ENCODE measurements at regions not wholly inside any gene's neighbourhood (a gene's known extent, or its start where the extent isn't known, plus 50 kb on each side); places are given as distances from the start of the nearest gene placed in this dataset.

DNA sequence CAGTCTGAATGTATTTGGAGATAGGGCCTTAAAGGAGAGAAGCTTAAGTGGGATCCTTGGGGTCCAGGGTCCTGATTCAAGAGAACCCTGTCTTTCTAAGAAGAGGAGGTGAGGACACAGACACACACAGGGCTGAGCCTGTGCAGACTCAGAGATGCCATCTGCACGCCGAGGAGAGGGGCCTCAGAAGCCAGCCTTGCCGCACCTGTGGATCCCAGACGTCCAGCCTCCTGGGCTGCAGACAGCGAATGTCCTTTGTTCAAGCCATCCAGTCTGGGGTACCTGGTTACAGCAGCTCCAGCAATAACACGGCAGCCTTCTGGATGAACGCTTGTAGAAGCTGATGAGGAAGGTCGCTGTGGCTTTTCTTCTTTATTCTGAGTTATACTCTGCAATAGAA, 1086.1 kb downstream of the BRD1 start:
- Histone ChIP-seq H3K4me3 (replicated peaks in 1 of 3; ENCODE audit: insufficient read depth in 1 of 3, low read depth in 2 of 3, low read length in 3 of 3) (no peak overlapping the region), H3K36me3 (replicated peaks in 1 of 2; ENCODE audit: control insufficient read depth in 1 of 2, insufficient read depth in 2 of 2, low read length in 2 of 2) (peaks cover 2 to 17% of the 10 kb centered on the region in 2 experiments; a peak in 3 of 5 replicates), H3K27ac (ENCODE audit: extremely low read length, insufficient read depth, low read length) (no peak overlapping the region), H3K9ac (ENCODE audit: insufficient read depth, low read depth, low read length) (no peak overlapping the region), H4K20me1 (ENCODE audit: insufficient read depth, low read length) (peaks cover 26% of the 10 kb centered on the region; the same call in 1 of the 2 replicates), H2AFZ (ENCODE audit: low read length) (no peak overlapping the region), H3K4me2 (ENCODE audit: low read depth, low read length) (no peak overlapping the region), H3K9me3 (ENCODE audit: low read length) (no peaks in the 10 kb centered on the region), H3K79me2 (ENCODE audit: insufficient read depth, low read length) (peaks cover 3% of the 10 kb centered on the region), H3K27me3 (ENCODE audit: control insufficient read depth in 1 of 2, insufficient read depth in 2 of 2, low read length in 2 of 2) (no peaks in the 10 kb centered on the region), H3K4me1 (ENCODE audit: insufficient read depth, low read length) (no peaks in the 10 kb centered on the region)
- POLR2A ChIA-PET = no interaction called here
- in situ Hi-C loops (cut with HindIII; ENCODE audit: extremely low pct_ligation_motif_present, low pct_unique_long_range_greater_than_20kb) = no loop called here
- DNase-seq (ENCODE audit: low spot score) = no peak
- BruUV-seq (replicated peaks) = no TSS peak
- CTCF ChIA-PET (ENCODE audit: low intra/inter-chr PET ratio, low total read pairs) = no interaction called here
- no peak for FAIRE-seq
- intact Hi-C loops (cut with micrococcal nuclease; ENCODE audit: unreplicated experiment) = no loop called here
- TF ChIP-seq YEATS4 (CRISPR knock-in tag; IDR thresholded peaks at IDR 0.05; ENCODE audit: borderline replicate concordance) (no peak), NCOR1 (IDR thresholded peaks at IDR 0.05; ENCODE audit: borderline replicate concordance, low read length) (no peak), PAXIP1 (CRISPR knock-in tag; conservative IDR thresholded peaks at IDR 0.05) (no peak), ZNF710 (CRISPR knock-in tag; IDR thresholded peaks at IDR 0.05; ENCODE audit: borderline replicate concordance) (no peak), ZMAT3 (CRISPR knock-in tag; conservative IDR thresholded peaks at IDR 0.05) (no peak), NONO (IDR thresholded peaks at IDR 0.05) (no peak), NONO (CRISPR knock-in tag; conservative IDR thresholded peaks at IDR 0.05) (no peak), ZNF567 (CRISPR knock-in tag; IDR thresholded peaks at IDR 0.05; ENCODE audit: borderline replicate concordance) (no peak), CCDC6 (CRISPR knock-in tag; IDR thresholded peaks at IDR 0.05) (no peak), HOXD1 (CRISPR knock-in tag; IDR thresholded peaks at IDR 0.05) (no peak), ZFAT (CRISPR knock-in tag; conservative IDR thresholded peaks at IDR 0.05) (no peak), ZNF772 (CRISPR knock-in tag; IDR thresholded peaks at IDR 0.05) (no peak), ZSCAN30 (CRISPR knock-in tag; IDR thresholded peaks at IDR 0.05) (no peak), ARHGAP35 (CRISPR knock-in tag; IDR thresholded peaks at IDR 0.05; ENCODE audit: borderline replicate concordance) (no peak), ZNF747 (CRISPR knock-in tag; IDR thresholded peaks at IDR 0.05; ENCODE audit: borderline replicate concordance) (no peak)
- TF ChIP-seq, protein P1, sequence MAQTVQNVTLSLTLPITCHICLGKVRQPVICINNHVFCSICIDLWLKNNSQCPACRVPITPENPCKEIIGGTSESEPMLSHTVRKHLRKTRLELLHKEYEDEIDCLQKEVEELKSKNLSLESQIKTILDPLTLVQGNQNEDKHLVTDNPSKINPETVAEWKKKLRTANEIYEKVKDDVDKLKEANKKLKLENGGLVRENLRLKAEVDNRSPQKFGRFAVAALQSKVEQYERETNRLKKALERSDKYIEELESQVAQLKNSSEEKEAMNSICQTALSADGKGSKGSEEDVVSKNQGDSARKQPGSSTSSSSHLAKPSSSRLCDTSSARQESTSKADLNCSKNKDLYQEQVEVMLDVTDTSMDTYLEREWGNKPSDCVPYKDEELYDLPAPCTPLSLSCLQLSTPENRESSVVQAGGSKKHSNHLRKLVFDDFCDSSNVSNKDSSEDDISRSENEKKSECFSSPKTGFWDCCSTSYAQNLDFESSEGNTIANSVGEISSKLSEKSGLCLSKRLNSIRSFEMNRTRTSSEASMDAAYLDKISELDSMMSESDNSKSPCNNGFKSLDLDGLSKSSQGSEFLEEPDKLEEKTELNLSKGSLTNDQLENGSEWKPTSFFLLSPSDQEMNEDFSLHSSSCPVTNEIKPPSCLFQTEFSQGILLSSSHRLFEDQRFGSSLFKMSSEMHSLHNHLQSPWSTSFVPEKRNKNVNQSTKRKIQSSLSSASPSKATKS (CRISPR knock-in tag; IDR thresholded peaks at IDR 0.05) = no peak
- TF ChIP-seq, protein P2, sequence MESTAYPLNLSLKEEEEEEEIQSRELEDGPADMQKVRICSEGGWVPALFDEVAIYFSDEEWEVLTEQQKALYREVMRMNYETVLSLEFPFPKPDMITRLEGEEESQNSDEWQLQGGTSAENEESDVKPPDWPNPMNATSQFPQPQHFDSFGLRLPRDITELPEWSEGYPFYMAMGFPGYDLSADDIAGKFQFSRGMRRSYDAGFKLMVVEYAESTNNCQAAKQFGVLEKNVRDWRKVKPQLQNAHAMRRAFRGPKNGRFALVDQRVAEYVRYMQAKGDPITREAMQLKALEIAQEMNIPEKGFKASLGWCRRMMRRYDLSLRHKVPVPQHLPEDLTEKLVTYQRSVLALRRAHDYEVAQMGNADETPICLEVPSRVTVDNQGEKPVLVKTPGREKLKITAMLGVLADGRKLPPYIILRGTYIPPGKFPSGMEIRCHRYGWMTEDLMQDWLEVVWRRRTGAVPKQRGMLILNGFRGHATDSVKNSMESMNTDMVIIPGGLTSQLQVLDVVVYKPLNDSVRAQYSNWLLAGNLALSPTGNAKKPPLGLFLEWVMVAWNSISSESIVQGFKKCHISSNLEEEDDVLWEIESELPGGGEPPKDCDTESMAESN (CRISPR knock-in tag; conservative IDR thresholded peaks at IDR 0.05) = no peak
- WGBS (ENCODE audit: low lambda C conversion rate) = 100% methylated on average over 5 of the region's 8 CpGs
- no peak for ATAC-seq

All from HepG2 (cell line).